A673 (cell line): ENCODE measurements at regions not wholly inside any gene's neighbourhood (a gene's known extent, or its start where the extent isn't known, plus 50 kb on each side); places are given as distances from the start of the nearest gene placed in this dataset.

Experiments used
- BruUV-seq: library from RNA; stranded (reverse); fragments of 400-500 nt; replicated peaks from 2 replicates; lab custom pipeline; 2021; lab: Mats Ljungman, UMichigan
- CTCF ChIA-PET: fragments of 300-600 bp; sonication (Branson Sonifier 250); formaldehyde crosslinking; loops from one replicate; lab custom pipeline; 2022; ENCODE audit warnings: antibody characterized with exemption; lab: Charles Lee
- POLR2A ChIA-PET: fragments of 300-600 bp; sonication (Branson Sonifier 250); formaldehyde crosslinking; loops from one replicate; lab custom pipeline; 2022; ENCODE audit warnings: antibody characterized with exemption; ENCODE audit not compliant: low non-redundant PET; lab: Charles Lee
- DNase-seq: peaks from one replicate; pipeline ENCODE4 v3.0.0-alpha.2; 2015; ENCODE audit warnings: low spot score
- H3K27ac ChIP-seq: fragments of 200-600 bp; sonication (generic); 2 replicates; pipeline ENCODE4 v1.5.1; 2016; ENCODE audit warnings: mixed run types, low read depth, mild to moderate bottlenecking, mixed read lengths, antibody characterized with exemption, low read length; ENCODE audit not compliant: poor library complexity, severe bottlenecking
- H3K27me3 ChIP-seq: fragments of 200-600 bp; sonication (generic); replicated peaks from 2 replicates; pipeline ENCODE4 v1.6.1; 2017; ENCODE audit warnings: mixed run types, low read depth, mild to moderate bottlenecking, mixed read lengths, antibody characterized with exemption, low read length; ENCODE audit not compliant: insufficient read depth, poor library complexity
- H3K36me3 ChIP-seq: fragments of 200-600 bp; sonication (generic); 2 replicates; pipeline ENCODE4 v1.6.1; 2016; ENCODE audit warnings: mixed run types, mild to moderate bottlenecking, mixed read lengths, antibody characterized with exemption, low read length; ENCODE audit not compliant: insufficient read depth, poor library complexity, severe bottlenecking
- H3K4me1 ChIP-seq: fragments of 200-600 bp; sonication (generic); 2 replicates; pipeline ENCODE4 v1.6.1; 2017; ENCODE audit warnings: mixed run types, mild to moderate bottlenecking, mixed read lengths, antibody characterized with exemption, low read length; ENCODE audit not compliant: insufficient read depth, poor library complexity, severe bottlenecking
- H3K4me3 ChIP-seq: fragments of 200-600 bp; sonication (generic); 2 replicates; pipeline ENCODE4 v1.5.1; 2016; ENCODE audit warnings: low read depth, mixed run types, mild to moderate bottlenecking, mixed read lengths, low read length; ENCODE audit not compliant: poor library complexity, severe bottlenecking
- H3K9me3 ChIP-seq: fragments of 200-600 bp; sonication (generic); 2 replicates; pipeline ENCODE4 v1.6.1; 2016; ENCODE audit warnings: mixed run types, low read depth, mild to moderate bottlenecking, mixed read lengths, antibody characterized with exemption, low read length; ENCODE audit not compliant: poor library complexity, severe bottlenecking
- EZH2 ChIP-seq: fragments of 200-600 bp; sonication (generic); IDR thresholded peaks from 2 replicates; pipeline ENCODE4 v1.6.1; 2017; ENCODE audit warnings: borderline replicate concordance, low read depth, mild to moderate bottlenecking, mixed read lengths, antibody characterized with exemption, low read length; ENCODE audit not compliant: poor library complexity, severe bottlenecking
- intact Hi-C: fragments of 100-400 bp; cut with micrococcal nuclease; formaldehyde crosslinking; loops from one replicate; pipeline ENCODE4 v1.10.0; 2022; ENCODE audit not compliant: unreplicated experiment
- TF ChIP-seq, protein P1 (sequence below): fragments of 300-800, 200-600 bp; sonication (generic); conservative IDR thresholded peaks from 2 replicates; pipeline ENCODE4 v1.5.1; 2017; ENCODE audit warnings: low read depth, mild to moderate bottlenecking, antibody characterized with exemption, low read length, moderate library complexity, mixed read lengths

- no peaks in the 10 kb centered on the region for H3K9me3 ChIP-seq
- no peak for DNase-seq
- H3K36me3 ChIP-seq, result no peaks in the 10 kb centered on the region
- ChIA-PET CTCF (no interaction called here), POLR2A (no interaction called here)
- no peak overlapping the region for H3K4me3 ChIP-seq
- H3K4me1 ChIP-seq, result no peaks in the 10 kb centered on the region
- H3K27ac ChIP-seq, result no peak overlapping the region
- no TSS peak for BruUV-seq
- intact Hi-C loops, result no loop called here
- TF ChIP-seq EZH2, result no peak
- TF ChIP-seq, protein P1, sequence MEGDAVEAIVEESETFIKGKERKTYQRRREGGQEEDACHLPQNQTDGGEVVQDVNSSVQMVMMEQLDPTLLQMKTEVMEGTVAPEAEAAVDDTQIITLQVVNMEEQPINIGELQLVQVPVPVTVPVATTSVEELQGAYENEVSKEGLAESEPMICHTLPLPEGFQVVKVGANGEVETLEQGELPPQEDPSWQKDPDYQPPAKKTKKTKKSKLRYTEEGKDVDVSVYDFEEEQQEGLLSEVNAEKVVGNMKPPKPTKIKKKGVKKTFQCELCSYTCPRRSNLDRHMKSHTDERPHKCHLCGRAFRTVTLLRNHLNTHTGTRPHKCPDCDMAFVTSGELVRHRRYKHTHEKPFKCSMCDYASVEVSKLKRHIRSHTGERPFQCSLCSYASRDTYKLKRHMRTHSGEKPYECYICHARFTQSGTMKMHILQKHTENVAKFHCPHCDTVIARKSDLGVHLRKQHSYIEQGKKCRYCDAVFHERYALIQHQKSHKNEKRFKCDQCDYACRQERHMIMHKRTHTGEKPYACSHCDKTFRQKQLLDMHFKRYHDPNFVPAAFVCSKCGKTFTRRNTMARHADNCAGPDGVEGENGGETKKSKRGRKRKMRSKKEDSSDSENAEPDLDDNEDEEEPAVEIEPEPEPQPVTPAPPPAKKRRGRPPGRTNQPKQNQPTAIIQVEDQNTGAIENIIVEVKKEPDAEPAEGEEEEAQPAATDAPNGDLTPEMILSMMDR, result no peak
- H3K27me3 ChIP-seq, result peaks cover 57% of the 10 kb centered on the region
Observed at GRCh38 chr5:5043346-5043745, 96.8 kb upstream of the ADAMTS16 start.

DNA sequence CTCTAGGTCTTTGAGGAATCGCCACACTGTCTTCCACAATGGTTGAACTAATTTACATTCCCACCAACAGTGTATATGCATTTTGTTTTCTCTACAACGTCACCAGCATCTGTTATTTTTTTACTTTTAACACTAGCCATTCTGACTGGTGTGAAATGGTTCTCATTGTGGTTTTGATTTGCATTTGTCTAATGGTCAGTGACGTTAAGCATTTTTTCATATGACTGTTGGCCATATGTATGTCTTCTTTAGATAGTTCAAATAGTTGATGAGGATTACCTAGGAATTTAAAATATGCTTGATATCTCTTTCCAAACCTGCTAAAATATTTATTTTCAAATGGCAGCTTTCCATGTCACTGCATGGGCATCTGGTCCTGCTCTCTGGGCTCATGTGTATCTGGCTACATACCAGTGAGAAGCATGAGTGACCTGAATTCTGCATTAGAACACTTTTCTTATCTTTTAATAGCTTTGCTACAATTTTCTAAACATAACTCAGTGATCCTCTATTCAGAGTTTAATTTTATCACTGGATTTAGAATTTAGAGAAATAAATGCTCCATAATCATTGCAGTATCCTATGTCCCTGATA lies 95.8 kb upstream of the ADAMTS16 start:
- CTCF ChIA-PET, result no interaction called here
- intact Hi-C loops, result no loop called here
- no peak for TF ChIP-seq EZH2
- TF ChIP-seq, protein P1, result no peak
- Histone ChIP-seq H3K4me3 (no peak overlapping the region), H3K27me3 (peaks cover 54% of the 10 kb centered on the region), H3K9me3 (no peaks in the 10 kb centered on the region), H3K4me1 (no peaks in the 10 kb centered on the region), H3K36me3 (no peaks in the 10 kb centered on the region), H3K27ac (no peak overlapping the region)
- no TSS peak for BruUV-seq
- POLR2A ChIA-PET, result no interaction called here
- no peak for DNase-seq

DNA sequence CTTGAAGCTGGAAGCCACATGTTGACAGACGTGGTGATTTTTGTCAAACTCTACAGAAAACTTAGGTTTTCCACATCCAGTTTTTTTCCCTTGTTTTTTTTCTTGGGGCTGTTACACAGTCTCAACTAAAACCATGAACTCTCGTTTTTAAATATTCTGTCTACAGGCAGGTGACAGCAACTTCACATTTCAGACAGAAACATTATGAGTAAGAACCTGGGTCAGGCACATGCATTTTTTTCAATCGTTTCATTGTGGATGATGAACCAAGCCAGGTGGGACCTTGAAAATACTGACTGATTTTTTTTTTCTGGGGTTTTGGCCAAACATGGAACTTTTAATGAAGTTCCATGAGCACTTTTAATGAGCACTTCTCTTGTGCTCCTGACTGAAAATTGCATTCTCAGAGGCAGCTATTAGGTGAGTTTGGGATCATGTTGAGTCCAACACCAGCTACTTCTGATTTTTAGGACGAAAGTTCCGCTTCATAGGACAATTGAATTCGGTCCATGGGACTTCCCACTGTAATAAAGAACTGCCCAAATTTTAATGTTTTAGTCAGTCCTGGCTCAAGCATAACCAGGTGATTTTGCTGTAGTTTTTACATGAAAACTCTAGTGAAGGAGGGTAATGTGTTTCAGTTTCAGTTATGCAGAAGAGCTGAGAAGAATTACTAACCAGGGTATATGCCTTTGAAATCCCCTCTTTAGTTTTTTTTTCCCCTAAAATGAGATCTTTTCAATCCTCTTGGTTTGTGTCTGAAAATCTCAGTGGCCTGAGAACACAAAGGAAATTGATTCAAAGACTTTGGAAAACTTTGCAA lies 93.2 kb upstream of the ADAMTS16 start:
- ChIA-PET CTCF (no interaction called here), POLR2A (no interaction called here)
- TF ChIP-seq, protein P1, result no peak
- no peak for TF ChIP-seq EZH2
- peaks cover 43% of the 10 kb centered on the region for H3K27me3 ChIP-seq
- BruUV-seq, result no TSS peak
- intact Hi-C loops, result no loop called here
- DNase-seq, result no peak
- H3K27ac ChIP-seq, result no peak overlapping the region
- no peaks in the 10 kb centered on the region for H3K9me3 ChIP-seq
- H3K4me3 ChIP-seq, result no peak overlapping the region
- no peaks in the 10 kb centered on the region for H3K36me3 ChIP-seq
- H3K4me1 ChIP-seq, result no peaks in the 10 kb centered on the region
